Cardiac fibroblast (primary cell): ENCODE measurements at regions not wholly inside any gene's neighbourhood (a gene's known extent, or its start where the extent isn't known, plus 50 kb on each side); places are given as distances from the start of the nearest gene placed in this dataset.
"Not testable (repeated sequence)": the region's sequence is repeated elsewhere in the genome, so short reads cannot be mapped to it uniquely, and the experiment has no call there.

Experiments
- DNase-seq, 2 donors: peaks; one replicate each; pipeline versions ENCODE4 v3.0.0 to v3.0.0-alpha.2; 2010; ENCODE audit warnings: low read depth in 2 of 2
- H3K4me3 ChIP-seq, 2 donors: replicated peaks in 1 of 2; 1 replicate in 1 of 2; 2 replicates in 1 of 2; pipeline ENCODE4 v1.5.1; 2011; ENCODE audit warnings: low read depth in 2 of 2, low read length in 2 of 2, mild to moderate bottlenecking in 2 of 2, moderate library complexity in 1 of 2
- TF ChIP-seq, protein P1 (sequence below): IDR thresholded peaks from one replicate; pipeline ENCODE4 v1.5.1; 2011; ENCODE audit warnings: low read depth, mild to moderate bottlenecking, low read length, inconsistent platforms

DNA sequence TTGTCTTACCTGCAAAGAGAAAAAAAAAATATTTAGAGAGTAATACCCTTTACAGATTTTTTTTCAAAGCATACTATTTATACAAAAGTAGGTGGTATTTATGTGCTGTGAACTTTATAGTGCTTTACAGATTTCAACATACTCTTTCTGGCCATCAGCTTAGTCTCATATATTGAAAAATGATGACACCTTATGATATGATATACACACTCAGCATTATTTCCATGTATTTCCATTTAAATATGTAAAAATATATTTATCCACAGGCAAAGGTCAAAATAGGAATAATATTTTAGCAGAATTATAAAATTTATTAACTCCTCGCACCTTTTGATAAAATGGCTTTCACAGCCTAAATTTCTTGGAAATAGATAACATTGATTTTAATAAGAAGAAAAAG is 815.8 kb upstream of the EPHA5 start:
- TF ChIP-seq, protein P1, sequence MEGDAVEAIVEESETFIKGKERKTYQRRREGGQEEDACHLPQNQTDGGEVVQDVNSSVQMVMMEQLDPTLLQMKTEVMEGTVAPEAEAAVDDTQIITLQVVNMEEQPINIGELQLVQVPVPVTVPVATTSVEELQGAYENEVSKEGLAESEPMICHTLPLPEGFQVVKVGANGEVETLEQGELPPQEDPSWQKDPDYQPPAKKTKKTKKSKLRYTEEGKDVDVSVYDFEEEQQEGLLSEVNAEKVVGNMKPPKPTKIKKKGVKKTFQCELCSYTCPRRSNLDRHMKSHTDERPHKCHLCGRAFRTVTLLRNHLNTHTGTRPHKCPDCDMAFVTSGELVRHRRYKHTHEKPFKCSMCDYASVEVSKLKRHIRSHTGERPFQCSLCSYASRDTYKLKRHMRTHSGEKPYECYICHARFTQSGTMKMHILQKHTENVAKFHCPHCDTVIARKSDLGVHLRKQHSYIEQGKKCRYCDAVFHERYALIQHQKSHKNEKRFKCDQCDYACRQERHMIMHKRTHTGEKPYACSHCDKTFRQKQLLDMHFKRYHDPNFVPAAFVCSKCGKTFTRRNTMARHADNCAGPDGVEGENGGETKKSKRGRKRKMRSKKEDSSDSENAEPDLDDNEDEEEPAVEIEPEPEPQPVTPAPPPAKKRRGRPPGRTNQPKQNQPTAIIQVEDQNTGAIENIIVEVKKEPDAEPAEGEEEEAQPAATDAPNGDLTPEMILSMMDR, result no peak
- no peak overlapping the region for H3K4me3 ChIP-seq
- no peak for DNase-seq

DNA sequence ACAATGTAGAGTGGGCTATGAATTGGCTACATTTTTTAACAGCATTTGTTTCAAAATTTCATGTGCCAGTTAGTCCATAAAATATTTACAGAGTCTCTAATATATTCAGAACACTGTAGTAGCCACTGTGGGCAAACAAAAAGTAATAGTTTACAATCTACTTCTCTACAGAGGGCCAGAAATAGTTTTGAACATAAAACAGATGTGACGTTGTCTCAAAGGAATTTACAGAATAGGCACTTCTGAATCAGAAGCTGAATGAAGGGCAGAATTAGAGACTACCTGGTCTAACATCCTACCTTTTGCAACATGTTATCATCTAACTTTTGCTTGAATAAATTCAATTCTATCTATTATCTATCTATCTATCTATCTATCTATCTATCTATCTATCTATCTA is 811.9 kb upstream of the EPHA5 start:
- no peak overlapping the region for H3K4me3 ChIP-seq
- TF ChIP-seq, protein P1, result no peak
- no peak for DNase-seq

DNA sequence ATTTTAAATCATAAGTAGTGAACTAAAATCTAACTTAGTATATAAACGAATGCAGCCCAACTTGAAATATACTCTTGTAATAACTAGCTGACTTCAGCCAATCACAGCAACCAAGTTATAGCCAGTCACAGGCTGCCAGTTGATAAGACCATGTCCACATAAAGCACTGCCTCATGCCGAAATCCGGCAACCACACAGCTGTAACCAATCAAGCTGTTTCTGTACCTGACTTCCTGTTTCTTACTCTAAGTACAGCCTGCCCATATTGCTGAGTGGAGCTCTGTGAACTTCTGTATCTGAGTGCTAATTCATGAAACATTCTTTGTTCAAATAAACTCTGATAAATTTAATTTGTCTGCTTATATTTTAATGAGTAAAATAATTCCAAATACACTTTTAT is 805.3 kb upstream of the EPHA5 start:
- TF ChIP-seq, protein P1, result no peak
- peak; percentile 24 to 26 for DNase-seq
- H3K4me3 ChIP-seq, result no peak overlapping the region

DNA sequence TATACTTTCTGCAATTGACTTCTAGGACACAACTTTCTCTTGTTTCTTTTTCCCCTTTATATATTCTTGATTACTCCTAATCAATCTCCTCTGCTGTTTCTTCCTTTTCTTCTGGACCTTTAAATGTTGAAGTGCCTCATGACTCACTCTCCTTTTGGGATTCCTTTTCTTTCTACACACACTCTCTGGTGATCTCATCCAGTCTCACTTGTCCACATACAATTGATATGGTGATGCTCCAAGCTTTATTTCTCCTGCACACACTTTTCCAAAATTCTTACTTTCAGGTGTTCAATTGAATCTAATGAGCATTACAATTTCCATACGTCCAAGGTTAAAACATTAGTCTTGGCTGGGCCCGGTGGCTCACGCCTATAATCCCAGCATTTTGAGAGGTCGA is 794.8 kb upstream of the EPHA5 start:
- H3K4me3 ChIP-seq, result no peak overlapping the region
- peak; percentile 8 to 59 for DNase-seq
- TF ChIP-seq, protein P1, result no peak

DNA sequence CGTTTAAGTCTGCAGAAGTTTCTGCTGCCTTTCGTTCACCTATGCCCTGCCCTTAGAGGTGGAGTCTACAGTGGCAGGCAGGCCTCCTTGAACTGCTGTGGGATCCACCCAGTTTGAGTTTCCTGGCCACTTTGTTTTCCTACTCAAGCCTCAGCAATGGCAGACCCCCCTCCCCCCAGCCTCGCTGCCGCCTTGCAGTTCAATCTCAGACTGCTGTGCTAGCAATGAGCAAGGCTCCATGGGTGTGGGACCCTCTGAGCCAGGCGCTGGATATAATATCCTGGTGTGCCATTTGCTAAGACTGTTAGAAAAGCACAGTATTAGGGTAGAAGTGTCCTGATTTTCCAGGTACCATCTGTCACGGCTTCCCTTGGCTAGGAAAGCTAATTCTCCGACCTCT is 792.6 kb upstream of the EPHA5 start:
- not testable (repeated sequence) for DNase-seq

DNA sequence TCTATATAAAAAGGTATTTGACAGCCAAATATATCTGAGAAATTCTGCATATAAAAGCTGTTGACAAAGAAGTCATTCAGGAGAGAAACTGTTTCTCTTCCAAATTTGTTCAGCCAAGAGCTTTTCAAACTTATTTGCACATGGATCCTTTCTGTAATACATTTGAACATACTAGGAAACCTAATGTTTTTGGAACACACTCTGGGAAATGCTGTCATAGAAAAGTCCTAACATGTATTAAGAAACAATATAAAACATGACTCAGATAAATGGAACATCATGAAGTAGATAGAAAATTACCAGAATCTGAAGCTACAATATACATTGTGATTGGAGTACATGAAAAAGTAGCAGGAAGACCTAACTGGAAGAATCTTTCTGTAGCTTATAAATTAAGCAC is 781.5 kb upstream of the EPHA5 start:
- TF ChIP-seq, protein P1, result no peak
- peak in 1 of 2 donors; percentile 6 for DNase-seq
- H3K4me3 ChIP-seq, result no peak overlapping the region

More for the DNA sequence above, 792.6 kb upstream of the EPHA5 start:
- H3K4me3 ChIP-seq, result not testable (repeated sequence)

DNA sequence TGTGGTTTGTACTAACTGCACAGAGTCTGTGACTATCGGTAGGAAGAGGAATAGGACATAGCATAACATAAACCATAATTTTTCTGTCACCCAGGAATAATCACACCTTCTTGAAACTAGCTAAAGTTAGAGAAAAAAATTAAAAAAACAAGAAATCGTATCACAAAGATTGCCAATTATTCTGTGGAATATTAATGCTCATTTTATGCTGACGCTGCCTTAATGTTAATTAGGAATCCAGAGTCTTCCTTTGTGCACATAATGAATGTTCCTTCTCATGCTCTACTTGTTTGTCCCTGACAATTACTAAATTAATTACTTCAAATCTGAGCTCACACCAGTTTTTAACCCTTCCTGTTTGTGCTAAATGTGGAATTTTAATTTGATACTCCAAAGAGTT is 772.7 kb upstream of the EPHA5 start:
- H3K4me3 ChIP-seq, result no peak overlapping the region
- no peak for DNase-seq
- TF ChIP-seq, protein P1, result no peak
